GM19463 (cell line): ENCODE measurements at regions not wholly inside any gene's neighbourhood (a gene's known extent, or its start where the extent isn't known, plus 50 kb on each side); places are given as distances from the start of the nearest gene placed in this dataset.

Experiments used
- ATAC-seq: cut with Tn5 transposase; IDR thresholded peaks from one replicate; pipeline ENCODE4 v1.9.1; 2021; ENCODE audit warnings: mild to moderate bottlenecking, moderate library complexity; ENCODE audit not compliant: unreplicated experiment

DNA sequence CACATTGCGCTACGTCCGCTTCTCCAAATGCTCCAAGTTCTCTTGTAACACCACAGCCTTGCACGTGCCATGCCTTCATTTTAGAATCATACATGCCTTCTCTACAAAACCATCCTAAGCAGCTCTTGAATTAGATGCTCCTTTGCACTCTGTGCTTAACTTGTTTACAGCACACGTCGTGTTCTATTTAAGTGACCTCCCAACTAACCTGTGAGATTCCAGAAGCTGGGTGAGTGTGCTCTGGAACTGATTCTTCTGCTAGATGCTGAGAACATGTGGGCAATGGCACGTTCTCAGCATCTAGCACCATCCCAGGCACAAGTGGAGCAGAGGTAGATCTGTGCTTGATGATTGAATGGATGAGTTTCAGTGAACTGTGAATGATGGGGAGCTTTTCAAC is 100.0 kb upstream of the NEDD9 start:
- ATAC-seq: no peak

DNA sequence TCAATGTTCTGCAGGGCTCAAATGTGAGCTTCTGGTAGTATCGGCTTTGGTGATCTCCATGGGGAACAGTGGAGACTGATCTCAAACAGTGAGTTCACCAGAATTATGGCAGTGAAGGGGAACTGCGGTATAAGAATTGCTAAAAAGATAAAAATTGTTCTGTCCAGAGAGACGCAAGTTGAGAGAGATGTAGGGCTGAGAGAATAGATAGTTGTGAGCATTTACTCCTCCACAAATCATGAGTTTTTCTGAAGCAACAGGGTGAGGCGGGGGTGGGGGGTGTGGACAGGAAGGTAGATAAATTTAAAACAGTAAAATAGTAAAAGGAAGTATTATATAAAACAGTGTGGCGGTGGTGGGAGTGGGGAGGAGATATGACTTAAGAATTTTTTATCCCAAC is 98.6 kb upstream of the NEDD9 start:
- ATAC-seq: no peak

DNA sequence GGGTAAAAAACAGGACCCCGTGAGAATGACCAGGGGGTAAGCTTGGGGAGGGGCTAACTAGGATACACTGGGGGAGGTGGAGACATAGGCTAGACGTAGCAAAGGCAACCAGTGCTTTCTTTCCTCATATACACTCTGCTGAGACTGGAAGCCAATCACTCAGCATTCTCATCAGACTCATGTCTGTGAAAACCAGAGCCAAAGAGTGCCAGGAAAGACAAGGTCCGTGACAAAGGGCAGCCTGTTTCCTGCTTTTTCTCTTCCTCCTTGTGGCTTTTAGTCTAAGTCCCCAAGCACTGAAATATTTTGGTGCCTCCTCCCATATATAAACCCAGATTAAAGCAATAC is 97.9 kb upstream of the NEDD9 start:
- no peak for ATAC-seq

DNA sequence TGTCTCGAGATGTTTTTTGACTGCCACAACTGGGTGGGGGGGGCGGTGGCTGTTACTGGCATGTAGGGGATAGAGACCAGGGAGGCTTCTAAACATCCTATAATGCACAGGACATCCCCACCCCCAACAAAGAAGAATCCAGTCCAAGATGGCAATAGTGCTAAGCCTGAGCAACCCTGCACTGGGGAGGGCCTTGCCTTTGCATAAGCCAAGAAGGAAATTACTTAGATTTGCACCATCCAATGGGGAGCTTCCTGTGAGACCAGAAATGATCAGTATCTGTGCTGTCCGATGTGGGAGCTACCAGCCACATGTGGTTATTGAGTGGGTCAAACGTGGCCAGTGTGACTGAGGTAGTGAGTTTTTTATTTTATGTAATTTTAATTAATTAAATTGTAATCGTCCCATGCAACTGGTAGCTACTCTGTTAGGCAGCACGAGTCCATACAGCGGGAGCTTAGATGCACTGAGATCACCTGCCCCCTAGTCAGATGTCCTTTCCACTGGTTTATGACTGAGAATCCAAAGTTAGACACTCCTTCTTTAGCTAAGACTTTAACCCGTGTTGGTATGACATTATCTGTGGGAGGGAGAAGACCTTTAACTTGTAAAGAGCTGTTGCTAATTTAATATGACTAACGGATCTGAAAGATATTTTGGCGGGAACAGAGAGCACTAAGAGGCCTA is 97.4 kb upstream of the NEDD9 start:
- ATAC-seq: no peak

DNA sequence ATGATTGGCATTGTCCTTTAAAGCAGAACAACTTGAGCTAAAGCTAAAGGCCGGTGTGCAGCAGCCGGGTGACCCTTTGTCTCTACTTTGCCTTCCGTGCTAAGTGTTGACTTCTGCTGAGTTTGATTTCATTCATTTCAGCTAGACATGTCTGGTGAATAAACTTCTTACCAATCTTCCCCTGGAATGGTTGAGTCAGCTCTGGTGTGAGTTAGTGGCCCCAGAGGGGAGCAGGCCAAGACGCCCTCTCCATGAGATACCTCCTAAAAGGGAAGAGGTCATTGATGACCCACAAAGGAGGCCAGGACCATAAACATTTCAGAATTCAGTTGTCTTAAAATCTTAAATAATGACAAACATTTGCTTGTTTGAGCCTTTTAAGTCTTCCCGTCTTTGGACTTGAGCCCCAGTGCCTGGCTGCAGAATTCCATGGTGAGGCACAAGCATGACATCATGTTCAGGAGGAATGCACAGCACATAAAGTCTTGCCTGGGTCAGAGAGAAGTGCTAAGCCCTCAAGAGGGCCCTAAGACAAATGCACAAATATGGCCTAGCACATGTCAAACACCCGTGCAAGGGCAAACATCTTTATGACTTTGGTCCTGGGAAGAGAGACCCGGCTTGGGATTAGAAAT is 96.3 kb upstream of the NEDD9 start:
- ATAC-seq: no peak

DNA sequence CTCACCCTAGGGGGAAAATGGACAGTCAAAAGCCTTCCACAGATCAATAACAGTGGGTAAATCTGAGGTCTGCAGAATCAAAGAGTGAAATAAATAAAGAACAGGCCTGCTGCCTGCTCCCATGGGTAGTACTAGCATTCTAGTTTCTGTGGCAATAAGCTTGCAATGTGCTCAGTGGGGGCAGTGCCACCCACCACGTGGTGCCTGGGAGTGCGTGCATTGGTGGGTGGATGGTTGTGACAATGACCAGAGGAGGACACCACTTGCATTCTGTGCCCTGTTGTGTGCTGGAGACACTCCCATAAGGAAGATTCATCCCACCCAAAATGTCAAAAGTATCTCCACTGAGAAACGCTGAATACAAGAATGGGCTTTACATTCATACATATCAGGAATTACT is 95.5 kb upstream of the NEDD9 start:
- ATAC-seq: no peak

DNA sequence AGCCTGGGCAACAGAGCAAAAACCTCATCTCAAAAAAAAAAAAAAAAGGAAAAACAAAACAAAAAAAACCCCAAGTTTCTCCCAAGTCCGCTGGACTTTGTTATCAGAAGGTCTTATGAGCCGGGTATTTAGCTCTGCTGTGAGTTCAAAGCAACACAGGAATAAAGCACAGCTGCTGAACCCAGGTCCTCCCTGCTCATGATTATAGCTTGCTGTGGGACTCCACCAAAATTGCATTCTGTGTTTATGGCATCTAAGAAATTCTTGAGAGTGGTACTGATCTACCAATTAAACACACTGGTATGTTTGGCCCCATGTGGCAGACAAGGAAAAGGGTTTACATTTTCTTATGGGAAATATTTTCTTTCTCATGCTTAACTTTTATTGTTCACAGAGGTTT is 93.6 kb upstream of the NEDD9 start:
- no peak for ATAC-seq

DNA sequence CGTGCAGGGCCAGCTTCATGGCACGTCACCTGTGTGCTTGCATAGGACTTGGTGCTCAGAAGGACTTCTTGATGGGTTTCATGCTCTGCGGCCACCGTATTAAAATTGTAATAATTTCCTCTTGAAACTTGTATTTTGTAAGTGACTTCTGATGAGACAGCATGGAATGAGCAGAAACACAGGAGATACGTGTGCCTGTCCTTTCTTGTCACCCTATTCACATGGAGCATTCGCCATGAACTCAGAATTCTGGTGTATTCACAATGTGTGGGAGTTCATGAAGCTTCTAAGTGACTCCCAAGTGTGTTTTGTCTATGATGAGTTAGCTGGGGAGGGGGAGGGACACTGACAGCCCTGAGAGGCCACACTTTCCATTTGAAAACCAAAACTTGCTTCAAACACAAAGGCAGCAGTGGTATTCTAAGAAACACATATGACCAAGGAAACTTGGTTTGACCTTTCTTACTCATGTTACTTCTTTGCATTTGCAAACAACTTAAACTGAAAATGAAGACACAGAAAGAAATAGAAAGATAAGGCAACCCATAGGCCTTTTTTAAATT is 92.1 kb upstream of the NEDD9 start:
- ATAC-seq: peak; percentile 71

DNA sequence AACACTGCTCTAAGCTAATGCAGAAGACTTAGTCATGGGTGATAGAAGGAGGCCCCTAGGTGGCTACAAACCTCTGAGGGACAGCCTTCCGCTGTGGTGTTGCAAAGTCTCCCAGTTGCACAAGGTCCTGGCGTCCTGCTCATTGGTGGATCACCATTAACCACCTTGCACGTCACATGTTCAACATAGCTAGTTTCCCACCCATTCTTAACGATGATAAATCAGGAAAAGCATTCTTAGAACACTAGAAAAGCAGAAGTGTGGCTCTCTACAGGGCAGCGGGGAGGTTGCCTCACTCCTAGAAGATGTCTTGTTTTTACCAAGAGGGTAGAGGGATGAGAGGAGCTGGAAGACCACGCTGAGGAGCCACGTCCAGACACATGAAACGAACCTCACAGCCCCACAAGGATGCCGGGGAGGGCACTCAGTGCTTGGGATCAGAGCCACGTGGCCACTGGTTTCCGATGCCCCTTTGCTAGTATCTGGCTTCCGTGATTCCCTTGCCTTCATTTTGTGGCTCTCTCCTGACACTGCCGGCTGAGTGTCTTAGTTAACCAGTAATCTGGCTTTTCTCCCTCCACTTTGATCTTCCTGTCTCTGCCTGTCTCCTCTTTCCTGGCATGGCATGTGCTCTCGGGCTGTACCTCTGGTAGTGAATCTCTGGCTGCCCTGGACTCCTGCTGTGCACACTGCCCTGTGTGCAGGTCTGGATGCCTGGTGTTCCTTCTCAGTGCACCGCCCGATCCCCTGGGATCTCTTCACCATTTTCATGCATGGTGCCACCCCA is 91.4 kb upstream of the NEDD9 start:
- ATAC-seq: peak; percentile 50

DNA sequence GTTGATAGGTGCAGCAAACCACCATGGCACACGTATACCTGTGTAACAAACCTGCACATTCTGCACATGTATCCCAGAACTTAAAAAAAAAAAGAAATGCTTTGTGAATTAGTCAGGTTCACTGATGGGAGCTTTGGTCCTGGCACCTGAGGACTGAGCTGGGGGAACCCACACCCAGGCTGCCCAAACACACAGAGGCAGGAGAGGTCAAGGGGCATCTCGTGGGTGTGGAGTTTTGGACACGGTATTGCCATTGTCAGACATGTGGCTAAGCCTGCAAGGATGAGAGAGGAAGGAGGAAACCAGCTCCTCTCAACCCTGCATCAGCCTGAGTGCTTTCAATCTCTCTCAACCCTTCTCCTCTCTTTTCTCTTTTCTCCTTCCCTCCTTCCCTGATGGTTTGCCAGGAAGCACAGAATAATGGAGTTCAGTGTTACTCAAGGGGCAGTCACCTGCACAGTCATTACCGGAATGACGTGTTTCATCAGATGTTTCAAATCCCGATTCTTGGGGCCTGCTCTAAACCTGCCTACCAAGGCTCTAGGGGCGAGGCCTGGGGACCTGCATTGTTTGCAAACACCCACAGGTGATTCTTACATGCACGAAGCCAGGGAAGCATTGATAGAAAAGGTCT is 89.9 kb upstream of the NEDD9 start:
- ATAC-seq: no peak

DNA sequence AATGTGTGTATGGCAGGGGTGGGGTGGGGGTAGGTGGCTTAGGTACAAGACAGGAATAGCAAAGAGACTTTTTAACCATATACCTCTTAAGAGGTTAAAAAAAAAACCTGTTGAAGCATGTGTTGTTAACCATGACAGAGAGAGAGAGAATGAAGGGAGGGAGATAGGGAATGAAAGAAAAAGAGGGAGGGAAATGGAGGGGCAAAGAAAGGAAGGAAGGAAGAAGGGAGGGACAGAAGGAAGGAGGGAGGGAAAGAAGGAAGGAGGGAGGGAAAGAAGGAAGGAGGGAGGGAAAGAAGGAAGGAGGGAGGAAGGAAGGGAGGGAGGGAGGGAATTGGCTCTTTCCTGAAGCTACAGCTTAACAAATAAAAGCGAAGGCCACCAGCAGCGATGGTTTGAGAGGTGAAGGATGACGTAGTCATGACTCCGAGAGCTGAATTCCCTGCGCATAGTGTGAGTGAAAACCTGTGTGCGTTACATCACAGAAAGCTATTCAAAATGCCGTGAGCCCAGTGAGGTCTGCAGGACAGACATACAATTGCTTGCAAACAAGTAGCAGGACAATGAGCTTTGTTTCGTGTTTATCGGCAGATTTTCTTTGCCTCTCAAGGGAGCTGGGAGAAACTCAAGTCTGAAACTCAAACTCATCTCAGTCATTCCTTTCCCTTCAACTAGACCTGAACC is 88.6 kb upstream of the NEDD9 start:
- no peak for ATAC-seq

DNA sequence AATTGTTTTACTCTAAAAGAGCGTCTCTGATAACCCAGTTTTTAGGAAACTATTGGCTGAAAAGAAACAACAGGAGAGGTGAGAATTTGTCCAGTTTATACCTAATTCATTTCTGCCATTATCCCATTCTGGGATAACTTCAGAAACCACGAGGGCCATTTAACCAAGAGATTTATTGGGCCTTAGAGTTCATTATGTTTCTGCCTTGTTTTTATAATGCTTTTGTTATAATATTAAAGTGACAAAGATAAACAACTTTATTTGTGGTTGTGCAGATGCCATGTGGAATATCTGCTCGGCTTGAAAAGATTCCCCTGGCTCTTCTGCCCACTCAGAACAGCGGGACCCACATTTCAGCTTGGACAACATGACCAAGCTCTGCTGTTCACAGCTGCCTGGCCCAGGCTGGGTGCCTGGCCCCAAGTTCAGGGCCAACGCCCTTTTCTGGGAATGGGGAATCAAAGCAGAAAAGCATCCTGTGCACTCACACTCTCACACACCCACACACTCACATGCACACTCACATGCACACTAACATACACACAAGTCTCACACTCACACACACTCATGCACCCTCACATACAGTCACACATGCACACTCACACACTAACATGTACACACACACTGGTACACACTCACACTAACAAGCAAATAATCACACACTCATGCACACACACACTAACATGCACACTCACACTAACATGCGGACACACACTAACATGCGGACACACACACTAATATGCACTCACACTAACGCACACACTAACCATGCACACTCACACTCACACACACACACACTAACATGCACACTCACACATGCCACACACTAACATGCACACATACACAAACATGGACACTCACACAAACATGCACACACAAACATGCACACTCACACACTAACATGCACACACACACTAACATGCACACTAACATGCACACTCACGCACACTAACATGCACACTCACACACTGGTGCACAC is 86.7 kb upstream of the NEDD9 start:
- ATAC-seq: no peak

DNA sequence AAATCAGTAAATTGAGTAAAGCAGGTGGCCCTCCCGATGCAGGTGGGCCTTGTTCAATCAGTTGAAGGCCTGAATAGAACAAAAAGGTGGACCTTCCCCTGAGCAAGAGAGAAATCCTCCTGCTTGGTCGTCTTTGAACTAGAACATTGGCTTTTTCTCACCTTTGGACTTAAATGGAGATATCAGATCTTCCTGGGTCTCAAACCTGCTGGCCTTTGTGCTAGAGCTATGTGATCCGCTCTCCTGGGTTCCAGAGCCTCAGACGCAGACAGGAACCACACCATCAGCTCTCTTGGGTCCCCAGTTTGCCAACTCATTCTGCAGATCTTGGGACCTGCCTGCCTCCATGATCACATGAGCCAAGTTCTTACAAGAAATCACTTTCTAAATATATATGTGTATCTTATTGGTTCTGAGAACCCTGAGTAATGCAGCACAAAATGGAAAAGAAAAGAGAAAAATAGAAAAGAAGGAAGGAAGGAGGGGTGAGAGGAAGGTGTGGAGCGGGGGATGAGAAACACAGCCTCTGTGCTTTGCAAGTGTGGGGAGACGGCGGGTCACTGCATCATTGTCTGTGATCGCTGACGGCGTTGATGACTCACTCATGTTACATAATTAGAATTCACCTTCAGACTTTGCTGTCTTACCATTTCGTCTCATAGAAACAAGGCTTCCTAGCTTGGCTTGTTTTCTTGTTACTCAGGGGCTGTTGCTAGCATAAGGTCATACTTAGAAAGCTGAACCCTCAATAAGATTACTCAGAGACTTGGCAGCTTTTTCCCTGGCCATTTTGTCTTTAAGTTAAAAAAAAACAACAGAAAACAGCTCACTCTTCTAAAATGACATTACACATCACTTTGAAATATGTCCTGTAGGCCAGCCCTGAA is 85.7 kb upstream of the NEDD9 start:
- ATAC-seq: peak; percentile 87

DNA sequence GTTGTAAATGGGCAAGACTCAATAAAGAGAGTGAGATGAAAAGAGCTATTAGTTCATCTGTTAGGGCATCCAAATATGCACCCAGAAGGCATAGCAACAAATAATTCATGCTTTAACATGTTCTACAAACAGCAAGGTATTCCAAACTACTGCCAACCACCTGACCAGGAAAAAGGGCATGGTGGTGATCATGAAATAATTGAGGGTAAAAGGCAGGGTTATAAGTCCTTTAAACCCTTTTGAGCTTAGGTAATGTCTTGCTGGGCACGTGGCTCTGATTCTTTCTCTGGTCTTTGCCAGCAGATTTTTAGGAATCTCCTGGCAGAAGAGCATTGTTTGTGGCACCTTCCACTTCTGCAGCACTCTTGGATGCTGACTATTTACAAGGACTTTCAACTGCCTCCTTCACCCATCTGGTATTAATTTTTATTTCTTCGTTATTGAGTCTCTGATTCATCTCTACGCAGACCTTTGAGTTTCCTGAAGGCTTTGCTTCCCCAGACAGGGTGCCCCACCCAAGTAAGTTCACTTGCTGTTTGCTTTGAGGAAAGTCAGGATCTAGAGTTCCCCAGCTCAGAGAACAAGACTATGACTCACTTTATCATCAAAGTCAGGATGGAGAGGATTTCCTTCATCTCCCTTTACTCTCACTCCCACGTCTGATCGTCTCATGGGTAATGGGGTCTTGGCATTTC is 83.4 kb upstream of the NEDD9 start:
- ATAC-seq: no peak

DNA sequence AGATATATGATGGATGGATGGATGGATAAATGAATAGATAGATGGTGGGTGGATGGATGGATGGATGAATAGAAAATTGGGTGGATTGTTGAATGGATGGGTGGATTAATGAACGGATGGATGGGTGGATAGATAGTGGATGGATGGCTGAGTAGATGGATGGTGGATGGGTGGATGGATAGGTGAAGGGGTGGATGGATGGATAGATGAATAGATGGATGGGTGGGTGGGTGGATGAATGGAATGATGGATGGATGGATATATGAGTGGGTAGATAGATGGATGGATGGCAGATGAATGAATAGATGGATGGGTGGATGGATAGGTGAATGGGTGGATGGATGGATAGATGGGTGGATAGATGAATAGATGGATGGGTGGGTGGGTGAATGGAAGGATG is 80.7 kb upstream of the NEDD9 start:
- no peak for ATAC-seq

DNA sequence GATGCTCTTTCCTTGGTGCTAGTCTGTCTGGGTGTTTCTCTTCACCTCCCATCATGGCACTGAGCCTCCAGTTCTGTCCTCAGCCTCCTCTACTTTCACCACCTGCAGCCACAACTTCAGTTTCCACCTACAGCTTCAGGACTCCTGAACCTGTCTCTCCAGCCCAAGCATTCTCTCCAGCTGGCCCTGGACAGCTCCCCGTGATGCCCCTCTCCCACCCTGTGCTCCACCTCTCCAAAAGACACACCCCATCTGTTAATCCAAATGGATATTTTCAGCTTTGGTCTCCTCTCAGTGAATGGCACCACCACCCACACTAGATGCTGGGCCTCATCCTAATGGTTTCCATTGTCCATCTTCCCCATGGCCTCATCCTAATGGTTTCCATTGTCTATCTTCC is 79.5 kb upstream of the NEDD9 start:
- ATAC-seq: no peak

DNA sequence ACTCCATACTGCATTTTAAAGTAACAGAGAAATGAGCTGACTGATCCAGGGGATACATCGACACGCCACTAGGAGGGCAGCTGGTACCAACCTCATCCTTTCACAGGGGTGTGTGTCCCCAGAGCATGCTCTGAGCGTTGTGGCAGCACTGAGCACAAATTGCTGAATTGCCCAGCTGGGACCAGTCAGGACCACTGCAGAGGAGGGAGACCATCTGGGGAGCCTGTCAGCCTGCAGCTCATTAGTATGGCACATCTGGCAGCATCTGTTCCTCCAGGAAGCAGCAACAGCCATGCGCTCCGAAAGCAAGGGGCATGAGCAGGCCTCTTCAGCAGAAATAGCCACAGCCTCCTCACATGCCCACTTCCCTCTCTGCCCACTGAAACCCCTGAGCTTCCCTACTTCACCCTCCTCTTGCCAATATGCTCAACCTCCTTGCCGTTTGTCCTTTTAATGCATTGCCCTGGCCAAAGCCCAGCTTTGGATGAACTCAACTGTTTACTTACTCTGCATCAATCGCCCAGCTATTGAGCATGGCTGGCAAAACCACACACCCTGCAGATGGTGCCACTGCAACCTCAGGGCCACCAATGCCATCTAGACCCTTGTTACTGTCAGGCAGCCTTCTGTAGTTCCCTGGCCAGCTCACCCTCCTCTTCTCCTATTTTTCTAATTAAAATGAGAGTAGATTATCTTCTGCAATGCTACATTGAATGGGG is 77.6 kb upstream of the NEDD9 start:
- ATAC-seq: no peak

DNA sequence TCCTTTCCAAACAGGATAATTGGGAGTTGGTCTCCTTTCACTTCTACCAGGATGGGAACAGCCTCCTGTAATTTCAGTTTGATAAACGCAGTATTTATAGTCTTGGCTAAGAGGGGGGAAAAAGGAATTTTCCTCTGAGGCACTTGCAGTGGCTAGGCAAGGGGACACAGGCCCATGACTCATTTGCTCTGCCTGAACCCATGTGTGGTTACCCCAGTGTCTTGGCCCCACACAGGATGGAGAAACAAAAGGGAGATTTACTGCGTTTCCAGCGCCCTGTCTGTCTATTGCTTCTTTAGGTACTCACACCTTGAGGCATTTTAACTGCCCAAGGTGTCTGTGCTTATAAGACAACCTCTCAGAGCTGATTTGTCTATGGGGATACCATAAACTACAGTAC is 74.8 kb upstream of the NEDD9 start:
- ATAC-seq: no peak
